KMS-11 (cell line): ENCODE measurements at regions not wholly inside any gene's neighbourhood (a gene's known extent, or its start where the extent isn't known, plus 50 kb on each side); places are given as distances from the start of the nearest gene placed in this dataset.

Experiments
- H2AFZ ChIP-seq: fragments of 200-600 bp; sonication (generic); 2 replicates; pipeline ENCODE4 v1.6.1; 2016; ENCODE audit warnings: antibody characterized with exemption, mixed run types, low read depth
- H3K27ac ChIP-seq: fragments of 200-600 bp; sonication (generic); 2 replicates; pipeline ENCODE4 v1.6.1; 2016; ENCODE audit warnings: mild to moderate bottlenecking, mixed run types
- H3K27me3 ChIP-seq: fragments of 200-600 bp; sonication (generic); 2 replicates; pipeline ENCODE4 v1.6.1; 2017; ENCODE audit warnings: mild to moderate bottlenecking, low read depth, mixed run types, moderate library complexity; ENCODE audit not compliant: insufficient read depth
- H3K36me3 ChIP-seq: fragments of 200-600 bp; sonication (generic); 2 replicates; pipeline ENCODE4 v1.6.1; 2017; ENCODE audit warnings: mild to moderate bottlenecking, mixed run types; ENCODE audit not compliant: insufficient read depth
- H3K4me1 ChIP-seq: fragments of 200-600 bp; sonication (generic); 2 replicates; pipeline ENCODE4 v1.6.1; 2016; ENCODE audit warnings: mild to moderate bottlenecking, low read depth, mixed run types; ENCODE audit not compliant: poor library complexity, severe bottlenecking
- H3K4me2 ChIP-seq: fragments of 200-600 bp; sonication (generic); 2 replicates; pipeline ENCODE4 v1.7.0; 2016; ENCODE audit warnings: mild to moderate bottlenecking, mixed run types
- H3K4me3 ChIP-seq: fragments of 200-600 bp; sonication (generic); IDR thresholded peaks from 2 replicates; pipeline ENCODE4 v1.6.1; 2017; ENCODE audit warnings: low read depth, low read length, mixed read lengths; ENCODE audit not compliant: insufficient read depth
- H3K79me2 ChIP-seq: fragments of 200-600 bp; sonication (generic); 2 replicates; pipeline ENCODE4 v1.6.1; 2016; ENCODE audit warnings: low read depth, mixed run types; ENCODE audit not compliant: insufficient read depth
- H3K9ac ChIP-seq: fragments of 200-600 bp; sonication (generic); 2 replicates; pipeline ENCODE4 v1.6.1; 2016; ENCODE audit warnings: mild to moderate bottlenecking, mixed run types
- H4K20me1 ChIP-seq: fragments of 200-600 bp; sonication (generic); 2 replicates; pipeline ENCODE4 v1.6.1; 2016; ENCODE audit warnings: mild to moderate bottlenecking, mixed run types; ENCODE audit not compliant: insufficient read depth
- TF ChIP-seq, protein P1 (sequence below): fragments of 200-600 bp; sonication (generic); conservative IDR thresholded peaks from 2 replicates; pipeline ENCODE4 v1.6.1; 2017; ENCODE audit warnings: low read depth, mild to moderate bottlenecking, antibody characterized with exemption, low read length, moderate library complexity, mixed read lengths

DNA sequence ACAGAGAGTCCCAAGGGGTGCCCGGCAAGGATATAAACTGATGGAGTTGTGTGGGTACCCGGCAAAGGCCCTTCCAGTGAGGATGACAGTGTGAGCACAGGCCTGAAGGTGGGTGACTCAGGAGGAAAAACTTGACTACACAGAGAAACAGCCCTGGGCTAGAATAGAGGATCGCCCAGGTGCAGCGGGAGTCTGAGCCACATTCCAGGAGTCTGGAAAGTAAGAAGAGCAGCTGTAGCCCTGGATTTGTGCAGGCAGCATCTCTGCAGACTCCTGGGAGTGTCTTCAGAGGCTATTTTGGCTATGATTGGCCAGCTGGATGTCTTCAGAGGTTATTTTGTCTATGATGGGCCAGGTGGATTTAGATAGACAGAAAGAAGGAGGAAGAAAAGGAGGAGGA, 367.6 kb upstream of the MKI67 start:
- Histone ChIP-seq H3K79me2 (no peaks in the 10 kb centered on the region), H3K9ac (no peak overlapping the region), H3K4me2 (no peak overlapping the region), H3K4me3 (no peak overlapping the region), H3K27ac (no peak overlapping the region), H2AFZ (no peak overlapping the region), H3K4me1 (no peaks in the 10 kb centered on the region), H4K20me1 (no peaks in the 10 kb centered on the region), H3K36me3 (no peaks in the 10 kb centered on the region), H3K27me3 (no peaks in the 10 kb centered on the region)
- TF ChIP-seq, protein P1, sequence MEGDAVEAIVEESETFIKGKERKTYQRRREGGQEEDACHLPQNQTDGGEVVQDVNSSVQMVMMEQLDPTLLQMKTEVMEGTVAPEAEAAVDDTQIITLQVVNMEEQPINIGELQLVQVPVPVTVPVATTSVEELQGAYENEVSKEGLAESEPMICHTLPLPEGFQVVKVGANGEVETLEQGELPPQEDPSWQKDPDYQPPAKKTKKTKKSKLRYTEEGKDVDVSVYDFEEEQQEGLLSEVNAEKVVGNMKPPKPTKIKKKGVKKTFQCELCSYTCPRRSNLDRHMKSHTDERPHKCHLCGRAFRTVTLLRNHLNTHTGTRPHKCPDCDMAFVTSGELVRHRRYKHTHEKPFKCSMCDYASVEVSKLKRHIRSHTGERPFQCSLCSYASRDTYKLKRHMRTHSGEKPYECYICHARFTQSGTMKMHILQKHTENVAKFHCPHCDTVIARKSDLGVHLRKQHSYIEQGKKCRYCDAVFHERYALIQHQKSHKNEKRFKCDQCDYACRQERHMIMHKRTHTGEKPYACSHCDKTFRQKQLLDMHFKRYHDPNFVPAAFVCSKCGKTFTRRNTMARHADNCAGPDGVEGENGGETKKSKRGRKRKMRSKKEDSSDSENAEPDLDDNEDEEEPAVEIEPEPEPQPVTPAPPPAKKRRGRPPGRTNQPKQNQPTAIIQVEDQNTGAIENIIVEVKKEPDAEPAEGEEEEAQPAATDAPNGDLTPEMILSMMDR, result no peak

DNA sequence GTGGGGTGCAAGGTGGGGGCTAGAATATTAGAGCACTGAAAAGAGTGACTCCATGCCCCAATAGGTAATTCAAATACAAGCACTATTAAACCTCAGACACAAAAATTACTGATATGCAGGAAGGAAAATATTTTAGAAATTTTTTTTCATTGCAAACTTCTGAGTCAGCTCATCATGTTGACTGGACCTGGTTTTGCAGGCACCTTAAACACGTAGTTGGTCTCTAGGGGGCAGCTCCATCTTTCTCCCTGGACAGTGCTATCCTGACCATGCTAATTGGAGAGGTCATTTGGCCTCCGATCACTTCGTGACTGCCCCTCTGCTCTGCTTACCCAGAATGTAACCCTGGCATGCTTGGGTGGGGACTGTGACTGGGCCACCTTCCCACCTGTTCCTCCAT, 368.4 kb upstream of the MKI67 start:
- no peaks in the 10 kb centered on the region for H3K36me3 ChIP-seq
- no peaks in the 10 kb centered on the region for H3K79me2 ChIP-seq
- no peak overlapping the region for H3K9ac ChIP-seq
- no peak overlapping the region for H3K4me3 ChIP-seq
- H3K4me1 ChIP-seq, result no peaks in the 10 kb centered on the region
- H4K20me1 ChIP-seq, result no peaks in the 10 kb centered on the region
- no peak overlapping the region for H3K27ac ChIP-seq
- H3K4me2 ChIP-seq, result no peak overlapping the region
- no peak overlapping the region for H2AFZ ChIP-seq
- no peaks in the 10 kb centered on the region for H3K27me3 ChIP-seq
- TF ChIP-seq, protein P1, result no peak

DNA sequence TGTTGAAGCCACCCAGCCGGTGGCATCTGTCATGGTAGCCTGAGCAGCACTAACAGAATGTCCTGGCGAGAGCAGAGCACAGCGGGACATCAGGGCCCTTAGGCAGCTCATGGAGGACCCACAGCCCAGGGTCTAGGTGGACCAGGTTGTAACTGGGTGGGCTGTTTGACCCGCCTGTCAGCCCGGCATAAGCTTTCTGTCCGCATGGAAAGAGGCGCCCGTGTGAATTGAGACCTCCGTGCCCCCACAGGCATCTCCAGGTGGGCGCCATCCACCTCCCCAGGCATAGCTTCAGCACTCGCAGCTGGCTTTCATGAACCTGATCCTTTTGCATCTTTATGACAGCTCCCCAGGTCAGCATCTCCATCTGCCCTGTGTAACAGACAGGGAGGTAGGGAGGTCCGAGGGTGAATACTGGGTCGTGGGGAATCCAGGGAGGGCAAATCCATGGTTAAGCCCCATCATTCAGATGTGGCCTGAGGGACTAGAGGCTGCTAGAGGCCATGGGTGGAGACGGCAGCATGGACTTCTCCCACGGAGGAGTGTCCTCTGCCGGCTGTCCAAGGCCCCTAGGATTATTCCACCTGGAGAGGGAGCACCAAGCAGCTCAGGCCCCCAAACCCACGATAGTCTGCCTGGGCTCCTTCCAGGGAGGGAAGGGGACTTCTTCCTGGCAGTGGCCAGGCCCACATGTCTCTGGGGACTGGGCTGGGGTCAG, 371.6 kb upstream of the MKI67 start:
- no peaks in the 10 kb centered on the region for H3K36me3 ChIP-seq
- H3K4me3 ChIP-seq, result no peak overlapping the region
- no peak overlapping the region for H2AFZ ChIP-seq
- TF ChIP-seq, protein P1, result no peak
- H3K4me2 ChIP-seq, result no peak overlapping the region
- no peaks in the 10 kb centered on the region for H3K27me3 ChIP-seq
- H4K20me1 ChIP-seq, result no peaks in the 10 kb centered on the region
- H3K4me1 ChIP-seq, result no peaks in the 10 kb centered on the region
- no peak overlapping the region for H3K27ac ChIP-seq
- H3K79me2 ChIP-seq, result no peaks in the 10 kb centered on the region
- H3K9ac ChIP-seq, result no peak overlapping the region

DNA sequence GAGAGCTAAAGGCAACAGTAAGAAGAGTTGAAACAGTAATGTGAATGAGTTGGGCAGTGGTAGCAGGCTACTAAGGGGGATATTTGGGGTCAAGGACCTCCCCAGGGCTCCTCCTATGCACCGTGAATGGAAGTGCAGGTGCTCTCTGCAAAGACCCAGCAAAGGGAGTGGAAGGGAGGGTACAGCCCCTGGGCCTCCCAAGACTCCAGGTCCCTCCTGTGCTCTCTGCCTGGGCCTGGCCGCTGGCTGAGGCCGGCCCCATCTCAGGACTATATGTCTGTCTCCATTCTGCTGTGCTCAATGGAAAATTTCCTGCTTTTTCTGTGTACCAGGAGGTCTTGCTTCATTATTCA, 372.1 kb upstream of the MKI67 start:
- TF ChIP-seq, protein P1, result no peak
- Histone ChIP-seq H3K27ac (no peak overlapping the region), H3K36me3 (no peaks in the 10 kb centered on the region), H3K4me3 (no peak overlapping the region), H2AFZ (no peak overlapping the region), H3K27me3 (no peaks in the 10 kb centered on the region), H3K9ac (no peak overlapping the region), H3K4me2 (no peak overlapping the region), H3K4me1 (no peaks in the 10 kb centered on the region), H4K20me1 (no peaks in the 10 kb centered on the region), H3K79me2 (no peaks in the 10 kb centered on the region)
